ENCODE measurements at regions not wholly inside any gene's neighbourhood (a gene's known extent, or its start where the extent isn't known, plus 50 kb on each side); places are given as distances from the start of the nearest gene placed in this dataset.
"Not testable (repeated sequence)": the region's sequence is repeated elsewhere in the genome, so short reads cannot be mapped to it uniquely, and the experiment has no call there.

DNA sequence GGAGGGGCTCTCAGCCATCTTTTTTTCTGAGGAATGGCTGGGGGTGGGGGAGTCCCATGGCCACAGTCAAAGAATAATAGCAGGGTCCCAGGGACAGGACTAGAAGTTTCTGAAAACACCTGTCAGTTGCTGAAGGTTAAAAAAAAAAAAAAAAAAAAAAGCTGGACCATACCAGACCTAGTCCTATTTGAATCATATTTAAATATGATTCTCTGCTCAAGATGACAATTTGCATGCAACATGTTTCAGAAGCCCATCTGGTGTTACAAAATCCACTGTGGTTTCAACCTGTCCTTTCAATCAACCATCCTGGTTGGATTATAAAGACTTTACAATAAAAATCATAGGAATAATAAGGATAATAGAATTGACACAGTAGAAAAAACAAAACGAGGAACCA, 153.7 kb downstream of the TENT5C start:
- no peaks in the 10 kb centered on the region for H4K20me1 ChIP-seq (ENCODE audit: control insufficient read depth, insufficient read depth, low read depth, low read length)
- H3K79me2 ChIP-seq (ENCODE audit: control insufficient read depth, low read length): no peaks in the 10 kb centered on the region
- no peak for TF ChIP-seq EZH2phosphoT487 (IDR thresholded peaks at IDR 0.05; ENCODE audit: borderline replicate concordance, low read length)
- no peak for TF ChIP-seq CTCF (IDR thresholded peaks at IDR 0.05; ENCODE audit: low read depth, low read length, poor library complexity, severe bottlenecking)
- H3K4me3 ChIP-seq (ENCODE audit: low read length): no peak overlapping the region
- no peak overlapping the region for H3K4me2 ChIP-seq (ENCODE audit: low read length)
- no peaks in the 10 kb centered on the region for H3K9me3 ChIP-seq (ENCODE audit: control insufficient read depth, insufficient read depth, low read length)
- H3K9me2 ChIP-seq (replicated peaks; ENCODE audit: control insufficient read depth, low read length): no peaks in the 10 kb centered on the region
- H3K27ac ChIP-seq (ENCODE audit: low read depth, low read length): no peak overlapping the region
- peaks cover 20% of the 10 kb centered on the region for H3K27me3 ChIP-seq (ENCODE audit: control insufficient read depth, low read length)
- peaks cover 5% of the 10 kb centered on the region for H3K4me1 ChIP-seq (ENCODE audit: control insufficient read depth, low read length)
- H3K36me3 ChIP-seq (ENCODE audit: control insufficient read depth, low read length): no peaks in the 10 kb centered on the region
- H3F3A ChIP-seq (ENCODE audit: control insufficient read depth, insufficient read depth): no peaks in the 10 kb centered on the region

DNA sequence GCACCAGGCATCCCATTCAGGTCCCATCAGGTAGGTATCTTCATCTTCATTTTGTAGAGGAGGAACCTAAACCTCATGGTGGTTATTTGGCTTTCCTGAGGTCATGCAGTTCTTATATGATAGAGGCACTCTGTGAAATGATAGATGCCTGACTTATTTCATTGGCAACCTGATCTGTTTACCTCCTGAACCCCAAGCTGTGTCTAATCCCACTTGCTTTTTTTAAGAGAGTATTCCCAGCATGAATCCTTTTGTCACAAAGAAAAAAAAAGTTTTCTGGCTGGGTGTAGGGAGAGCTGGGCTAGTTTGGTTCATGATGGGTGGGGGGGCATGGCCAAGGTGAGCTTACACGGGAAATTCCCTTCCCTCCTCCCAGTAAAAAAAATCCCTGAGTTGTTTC, 154.2 kb downstream of the TENT5C start:
- H3F3A ChIP-seq (ENCODE audit: control insufficient read depth, insufficient read depth): no peaks in the 10 kb centered on the region
- H3K4me1 ChIP-seq (ENCODE audit: control insufficient read depth, low read length): peaks cover 5% of the 10 kb centered on the region
- no peak overlapping the region for H3K4me3 ChIP-seq (ENCODE audit: low read length)

GRCh38 chr1:117760485-117760884, 154.6 kb downstream of the TENT5C start:
- Histone ChIP-seq H3K9me3 (ENCODE audit: control insufficient read depth, insufficient read depth, low read length) (no peaks in the 10 kb centered on the region), H3K9me2 (replicated peaks; ENCODE audit: control insufficient read depth, low read length) (no peaks in the 10 kb centered on the region), H4K20me1 (ENCODE audit: control insufficient read depth, insufficient read depth, low read depth, low read length) (no peaks in the 10 kb centered on the region), H3K27ac (ENCODE audit: low read depth, low read length) (no peak overlapping the region), H3K4me3 (ENCODE audit: low read length) (no peak overlapping the region), H3K4me1 (ENCODE audit: control insufficient read depth, low read length) (peaks cover 5% of the 10 kb centered on the region), H3K27me3 (ENCODE audit: control insufficient read depth, low read length) (peaks cover 15% of the 10 kb centered on the region), H3K4me2 (ENCODE audit: low read length) (no peak overlapping the region), H3K36me3 (ENCODE audit: control insufficient read depth, low read length) (no peaks in the 10 kb centered on the region), H3K79me2 (ENCODE audit: control insufficient read depth, low read length) (no peaks in the 10 kb centered on the region), H3F3A (ENCODE audit: control insufficient read depth, insufficient read depth) (no peaks in the 10 kb centered on the region)
- TF ChIP-seq EZH2phosphoT487 (IDR thresholded peaks at IDR 0.05; ENCODE audit: borderline replicate concordance, low read length) (no peak), CTCF (IDR thresholded peaks at IDR 0.05; ENCODE audit: low read depth, low read length, poor library complexity, severe bottlenecking) (no peak)

More for the DNA sequence above, 154.2 kb downstream of the TENT5C start:
- no peaks in the 10 kb centered on the region for H3K9me3 ChIP-seq (ENCODE audit: control insufficient read depth, insufficient read depth, low read length)
- no peaks in the 10 kb centered on the region for H3K79me2 ChIP-seq (ENCODE audit: control insufficient read depth, low read length)
- peaks cover 17% of the 10 kb centered on the region for H3K27me3 ChIP-seq (ENCODE audit: control insufficient read depth, low read length)
- H4K20me1 ChIP-seq (ENCODE audit: control insufficient read depth, insufficient read depth, low read depth, low read length): no peaks in the 10 kb centered on the region
- H3K36me3 ChIP-seq (ENCODE audit: control insufficient read depth, low read length): no peaks in the 10 kb centered on the region
- TF ChIP-seq CTCF (IDR thresholded peaks at IDR 0.05; ENCODE audit: low read depth, low read length, poor library complexity, severe bottlenecking) (no peak), EZH2phosphoT487 (IDR thresholded peaks at IDR 0.05; ENCODE audit: borderline replicate concordance, low read length) (no peak)
- H3K9me2 ChIP-seq (replicated peaks; ENCODE audit: control insufficient read depth, low read length): no peaks in the 10 kb centered on the region
- H3K4me2 ChIP-seq (ENCODE audit: low read length): no peak overlapping the region
- H3K27ac ChIP-seq (ENCODE audit: low read depth, low read length): no peak overlapping the region

GRCh38 chr1:117767756-117768155, 161.7 kb downstream of the GDAP2 start:
- not testable (repeated sequence) for H3K4me3 ChIP-seq (ENCODE audit: low read length); H3K9me3 ChIP-seq (ENCODE audit: control insufficient read depth, insufficient read depth, low read length); H3K4me2 ChIP-seq (ENCODE audit: low read length); H3K4me1 ChIP-seq (ENCODE audit: control insufficient read depth, low read length); H3F3A ChIP-seq (ENCODE audit: control insufficient read depth, insufficient read depth); H3K79me2 ChIP-seq (ENCODE audit: control insufficient read depth, low read length); H3K27me3 ChIP-seq (ENCODE audit: control insufficient read depth, low read length); H3K9me2 ChIP-seq (replicated peaks; ENCODE audit: control insufficient read depth, low read length); H3K27ac ChIP-seq (ENCODE audit: low read depth, low read length); H3K36me3 ChIP-seq (ENCODE audit: control insufficient read depth, low read length); H4K20me1 ChIP-seq (ENCODE audit: control insufficient read depth, insufficient read depth, low read depth, low read length)
